ENCODE measurements at regions not wholly inside any gene's neighbourhood (a gene's known extent, or its start where the extent isn't known, plus 50 kb on each side); places are given as distances from the start of the nearest gene placed in this dataset.

- no peaks in the 10 kb centered on the region for H3K36me3 ChIP-seq
- H3K4me1 ChIP-seq, result no peaks in the 10 kb centered on the region
- no peak overlapping the region for H3K27ac ChIP-seq
- intact Hi-C loops (cut with DNase I; ENCODE audit: low total_unique reads), result no loop called here
- TF ChIP-seq POLR2A (IDR thresholded peaks at IDR 0.05) (no peak), CTCF (IDR thresholded peaks at IDR 0.05) (no peak)
- DNase-seq, result no peak
- H3K9me3 ChIP-seq, result no peaks in the 10 kb centered on the region
- no peak overlapping the region for H3K4me3 ChIP-seq
- no peaks in the 10 kb centered on the region for H3K27me3 ChIP-seq
These were observed 169.6 kb upstream of the PODXL start for GRCh38 chr7:131726031-131726430.

- Histone ChIP-seq H3K27ac (no peak overlapping the region), H3K36me3 (no peaks in the 10 kb centered on the region), H3K4me1 (no peaks in the 10 kb centered on the region), H3K9me3 (no peaks in the 10 kb centered on the region), H3K27me3 (no peaks in the 10 kb centered on the region), H3K4me3 (no peak overlapping the region)
- TF ChIP-seq CTCF (IDR thresholded peaks at IDR 0.05) (no peak), POLR2A (IDR thresholded peaks at IDR 0.05) (no peak)
- DNase-seq, result no peak
- intact Hi-C loops (cut with DNase I; ENCODE audit: low total_unique reads), result no loop called here
These were observed 168.4 kb upstream of the PODXL start for GRCh38 chr7:131724776-131725345.

- intact Hi-C loops (cut with DNase I; ENCODE audit: low total_unique reads), result no loop called here
- Histone ChIP-seq H3K4me1 (no peaks in the 10 kb centered on the region), H3K9me3 (no peaks in the 10 kb centered on the region), H3K36me3 (no peaks in the 10 kb centered on the region), H3K27me3 (no peaks in the 10 kb centered on the region), H3K4me3 (no peak overlapping the region), H3K27ac (no peak overlapping the region)
- TF ChIP-seq CTCF (IDR thresholded peaks at IDR 0.05), result no peak
- DNase-seq, result no peak
These were observed 167.5 kb upstream of the PODXL start for GRCh38 chr7:131723926-131724325.

- H3K27me3 ChIP-seq, result no peaks in the 10 kb centered on the region
- no peaks in the 10 kb centered on the region for H3K9me3 ChIP-seq
- DNase-seq, result no peak
- intact Hi-C loops (cut with DNase I; ENCODE audit: low total_unique reads), result no loop called here
- H3K36me3 ChIP-seq, result no peaks in the 10 kb centered on the region
- no peak overlapping the region for H3K27ac ChIP-seq
- TF ChIP-seq POLR2A (IDR thresholded peaks at IDR 0.05), result no peak
- no peak for TF ChIP-seq CTCF (IDR thresholded peaks at IDR 0.05)
- H3K4me3 ChIP-seq, result no peak overlapping the region
- H3K4me1 ChIP-seq, result no peaks in the 10 kb centered on the region
These were observed 165.9 kb upstream of the PODXL start for GRCh38 chr7:131722371-131722770.

GRCh38 chr7:131721660-131722059, 165.2 kb upstream of the PODXL start:
- no peak for DNase-seq
- intact Hi-C loops (cut with DNase I; ENCODE audit: low total_unique reads), result no loop called here
- no peak overlapping the region for H3K4me3 ChIP-seq
- no peaks in the 10 kb centered on the region for H3K36me3 ChIP-seq
- no peak overlapping the region for H3K27ac ChIP-seq
- H3K27me3 ChIP-seq, result no peaks in the 10 kb centered on the region
- H3K4me1 ChIP-seq, result no peaks in the 10 kb centered on the region
- H3K9me3 ChIP-seq, result no peaks in the 10 kb centered on the region
- no peak for TF ChIP-seq POLR2A (IDR thresholded peaks at IDR 0.05)
- no peak for TF ChIP-seq CTCF (IDR thresholded peaks at IDR 0.05)
